DOHH2 (cell line): ENCODE measurements at regions not wholly inside any gene's neighbourhood (a gene's known extent, or its start where the extent isn't known, plus 50 kb on each side); places are given as distances from the start of the nearest gene placed in this dataset.

Experiments used
- H3F3A ChIP-seq: fragments of 200-600 bp; sonication (generic), shearing (Covaris generic); 2 replicates; pipeline ENCODE4 v1.6.0; 2016; ENCODE audit warnings: antibody characterized with exemption, mild to moderate bottlenecking; ENCODE audit not compliant: control insufficient read depth, insufficient read depth
- H3K27ac ChIP-seq: fragments of 200-600 bp; sonication (generic); 2 replicates; pipeline ENCODE4 v1.5.1; 2014; ENCODE audit warnings: low read depth, mild to moderate bottlenecking, low read length, moderate library complexity
- H3K27me3 ChIP-seq: fragments of 200-600 bp; sonication (generic); 2 replicates; pipeline ENCODE4 v1.6.1; 2014; ENCODE audit warnings: mild to moderate bottlenecking, low read length, mixed read lengths; ENCODE audit not compliant: control insufficient read depth
- H3K36me3 ChIP-seq: fragments of 200-600 bp; sonication (generic); 2 replicates; pipeline ENCODE4 v1.6.1; 2014; ENCODE audit warnings: mild to moderate bottlenecking, low read length, moderate library complexity, mixed read lengths; ENCODE audit not compliant: control insufficient read depth
- H3K4me1 ChIP-seq: fragments of 200-600 bp; sonication (generic); 2 replicates; pipeline ENCODE4 v1.6.1; 2014; ENCODE audit warnings: mild to moderate bottlenecking, low read length, mixed read lengths; ENCODE audit not compliant: control insufficient read depth
- H3K4me2 ChIP-seq: fragments of 200-600 bp; sonication (generic); 2 replicates; pipeline ENCODE4 v1.6.0; 2014; ENCODE audit warnings: mild to moderate bottlenecking, low read length, moderate library complexity
- H3K4me3 ChIP-seq: fragments of 200-600 bp; sonication (generic); 2 replicates; pipeline ENCODE4 v1.5.1; 2014; ENCODE audit warnings: mild to moderate bottlenecking, low read length, mixed read lengths
- H3K79me2 ChIP-seq: fragments of 200-600 bp; sonication (generic); 2 replicates; pipeline ENCODE4 v1.6.1; 2014; ENCODE audit warnings: mild to moderate bottlenecking, low read length, mixed read lengths; ENCODE audit not compliant: control insufficient read depth
- H3K9me2 ChIP-seq: fragments of 200-600 bp; sonication (generic); replicated peaks from 2 replicates; pipeline ENCODE4 v1.6.1; 2014; ENCODE audit warnings: mild to moderate bottlenecking, low read length, mixed read lengths; ENCODE audit not compliant: control insufficient read depth
- H3K9me3 ChIP-seq: fragments of 200-600 bp; sonication (generic); 2 replicates; pipeline ENCODE4 v1.6.1; 2014; ENCODE audit warnings: antibody characterized with exemption, low read length, mixed read lengths; ENCODE audit not compliant: control insufficient read depth, insufficient read depth
- H4K20me1 ChIP-seq: fragments of 200-600 bp; sonication (generic); 2 replicates; pipeline ENCODE4 v1.6.0; 2014; ENCODE audit warnings: low read depth, mild to moderate bottlenecking, antibody characterized with exemption, low read length, moderate library complexity; ENCODE audit not compliant: control insufficient read depth, insufficient read depth
- CTCF ChIP-seq: fragments of 200-600 bp; sonication (generic); IDR thresholded peaks from one replicate; pipeline ENCODE4 v1.5.1; 2014; ENCODE audit warnings: antibody characterized with exemption, mild to moderate bottlenecking, low read depth, low read length; ENCODE audit not compliant: poor library complexity, severe bottlenecking
- EZH2phosphoT487 ChIP-seq: fragments of 200-600 bp; sonication (generic); IDR thresholded peaks from 2 replicates; pipeline ENCODE4 v1.6.1; 2017; ENCODE audit warnings: borderline replicate concordance, mild to moderate bottlenecking, antibody characterized with exemption, low read length, moderate library complexity, mixed read lengths

GRCh38 chr21:21664871-21665270 lies 666.7 kb downstream of the NCAM2 start:
- H3K27me3 ChIP-seq, result no peaks in the 10 kb centered on the region
- no peaks in the 10 kb centered on the region for H3K79me2 ChIP-seq
- no peak overlapping the region for H3K27ac ChIP-seq
- H3K9me3 ChIP-seq, result no peaks in the 10 kb centered on the region; the same call in 1 of the 2 replicates
- no peaks in the 10 kb centered on the region for H3K4me1 ChIP-seq
- H4K20me1 ChIP-seq, result no peaks in the 10 kb centered on the region
- no peak overlapping the region for H3K4me3 ChIP-seq
- no peaks in the 10 kb centered on the region for H3K9me2 ChIP-seq
- H3F3A ChIP-seq, result no peaks in the 10 kb centered on the region
- TF ChIP-seq EZH2phosphoT487 (no peak), CTCF (no peak)
- no peaks in the 10 kb centered on the region for H3K36me3 ChIP-seq
- H3K4me2 ChIP-seq, result no peak overlapping the region

- Histone ChIP-seq H4K20me1 (no peaks in the 10 kb centered on the region), H3K36me3 (no peaks in the 10 kb centered on the region), H3K27ac (no peak overlapping the region), H3K27me3 (no peaks in the 10 kb centered on the region), H3K79me2 (no peaks in the 10 kb centered on the region), H3K4me1 (no peaks in the 10 kb centered on the region), H3K4me2 (no peak overlapping the region), H3F3A (no peaks in the 10 kb centered on the region), H3K9me2 (no peaks in the 10 kb centered on the region), H3K4me3 (no peak overlapping the region), H3K9me3 (no peaks in the 10 kb centered on the region; the same call in 1 of the 2 replicates)
- TF ChIP-seq EZH2phosphoT487, result no peak
- no peak for TF ChIP-seq CTCF
These were observed 668.5 kb downstream of the NCAM2 start for GRCh38 chr21:21666689-21667088.

GRCh38 chr21:21668198-21668597 lies 670.0 kb downstream of the NCAM2 start:
- Histone ChIP-seq H3K4me2 (no peak overlapping the region), H3K4me3 (no peak overlapping the region), H3K27me3 (no peaks in the 10 kb centered on the region), H3K4me1 (no peaks in the 10 kb centered on the region), H3K9me3 (no peaks in the 10 kb centered on the region; the same call in 1 of the 2 replicates), H3K27ac (no peak overlapping the region), H4K20me1 (no peaks in the 10 kb centered on the region), H3F3A (no peaks in the 10 kb centered on the region), H3K79me2 (no peaks in the 10 kb centered on the region), H3K9me2 (no peaks in the 10 kb centered on the region), H3K36me3 (no peaks in the 10 kb centered on the region)
- TF ChIP-seq CTCF, result no peak
- TF ChIP-seq EZH2phosphoT487, result no peak
